ENCODE measurements at regions not wholly inside any gene's neighbourhood (a gene's known extent, or its start where the extent isn't known, plus 50 kb on each side); places are given as distances from the start of the nearest gene placed in this dataset.

- Histone ChIP-seq H3K36me3 (ENCODE audit: control insufficient read depth in 1 of 2, insufficient read depth in 2 of 2, low read length in 2 of 2) (no peaks in the 10 kb centered on the region), H3K9ac (ENCODE audit: low read depth in 1 of 2, low read length in 2 of 2) (no peak overlapping the region), H3K9me3 (ENCODE audit: control insufficient read depth in 1 of 2, low read length in 2 of 2) (no peaks in the 10 kb centered on the region), H3K4me1 (ENCODE audit: control insufficient read depth in 1 of 2, insufficient read depth in 2 of 2, low read length in 2 of 2) (no peaks in the 10 kb centered on the region), H3K4me3 (ENCODE audit: low read depth in 1 of 2, low read length in 2 of 2) (no peak overlapping the region), H3K27ac (ENCODE audit: low read depth, low read length) (no peak overlapping the region), H3K27me3 (ENCODE audit: control insufficient read depth in 1 of 2, insufficient read depth in 2 of 2, low read length in 2 of 2) (no peaks in the 10 kb centered on the region)
Measured at GRCh38 chr10:34033078-34033477, 698.6 kb upstream of the NRP1 start.

GRCh38 chr10:34032564-34032963 is 698.1 kb upstream of the NRP1 start:
- H3K4me3 ChIP-seq (ENCODE audit: low read depth in 1 of 2, low read length in 2 of 2) = no peak overlapping the region
- H3K4me1 ChIP-seq (ENCODE audit: control insufficient read depth in 1 of 2, insufficient read depth in 2 of 2, low read length in 2 of 2) = no peaks in the 10 kb centered on the region
- no peak overlapping the region for H3K27ac ChIP-seq (ENCODE audit: low read depth, low read length)
- no peaks in the 10 kb centered on the region for H3K36me3 ChIP-seq (ENCODE audit: control insufficient read depth in 1 of 2, insufficient read depth in 2 of 2, low read length in 2 of 2)
- H3K9ac ChIP-seq (ENCODE audit: low read depth in 1 of 2, low read length in 2 of 2) = no peak overlapping the region
- no peaks in the 10 kb centered on the region for H3K27me3 ChIP-seq (ENCODE audit: control insufficient read depth in 1 of 2, insufficient read depth in 2 of 2, low read length in 2 of 2)
- H3K9me3 ChIP-seq (ENCODE audit: control insufficient read depth in 1 of 2, low read length in 2 of 2) = no peaks in the 10 kb centered on the region

- Histone ChIP-seq H3K27me3 (ENCODE audit: control insufficient read depth in 1 of 2, insufficient read depth in 2 of 2, low read length in 2 of 2) (no peaks in the 10 kb centered on the region), H3K9me3 (ENCODE audit: control insufficient read depth in 1 of 2, low read length in 2 of 2) (no peaks in the 10 kb centered on the region), H3K27ac (ENCODE audit: low read depth, low read length) (no peak overlapping the region), H3K36me3 (ENCODE audit: control insufficient read depth in 1 of 2, insufficient read depth in 2 of 2, low read length in 2 of 2) (no peaks in the 10 kb centered on the region), H3K9ac (ENCODE audit: low read depth in 1 of 2, low read length in 2 of 2) (no peak overlapping the region), H3K4me3 (ENCODE audit: low read depth in 1 of 2, low read length in 2 of 2) (no peak overlapping the region), H3K4me1 (ENCODE audit: control insufficient read depth in 1 of 2, insufficient read depth in 2 of 2, low read length in 2 of 2) (no peaks in the 10 kb centered on the region)
Measured at GRCh38 chr10:34031400-34031799, 696.9 kb upstream of the NRP1 start.

- Histone ChIP-seq H3K4me1 (ENCODE audit: control insufficient read depth in 1 of 2, insufficient read depth in 2 of 2, low read length in 2 of 2) (no peaks in the 10 kb centered on the region), H3K36me3 (ENCODE audit: control insufficient read depth in 1 of 2, insufficient read depth in 2 of 2, low read length in 2 of 2) (no peaks in the 10 kb centered on the region), H3K27ac (ENCODE audit: low read depth, low read length) (no peak overlapping the region), H3K27me3 (ENCODE audit: control insufficient read depth in 1 of 2, insufficient read depth in 2 of 2, low read length in 2 of 2) (no peaks in the 10 kb centered on the region), H3K9me3 (ENCODE audit: control insufficient read depth in 1 of 2, low read length in 2 of 2) (no peaks in the 10 kb centered on the region), H3K9ac (ENCODE audit: low read depth in 1 of 2, low read length in 2 of 2) (no peak overlapping the region), H3K4me3 (ENCODE audit: low read depth in 1 of 2, low read length in 2 of 2) (no peak overlapping the region)
Measured at GRCh38 chr10:34029455-34029854, 695.0 kb upstream of the NRP1 start.

GRCh38 chr10:34028936-34029335 is 694.5 kb upstream of the NRP1 start:
- Histone ChIP-seq H3K9me3 (ENCODE audit: control insufficient read depth in 1 of 2, low read length in 2 of 2) (no peaks in the 10 kb centered on the region), H3K36me3 (ENCODE audit: control insufficient read depth in 1 of 2, insufficient read depth in 2 of 2, low read length in 2 of 2) (no peaks in the 10 kb centered on the region), H3K4me1 (ENCODE audit: control insufficient read depth in 1 of 2, insufficient read depth in 2 of 2, low read length in 2 of 2) (no peaks in the 10 kb centered on the region), H3K9ac (ENCODE audit: low read depth in 1 of 2, low read length in 2 of 2) (no peak overlapping the region), H3K27me3 (ENCODE audit: control insufficient read depth in 1 of 2, insufficient read depth in 2 of 2, low read length in 2 of 2) (no peaks in the 10 kb centered on the region), H3K4me3 (ENCODE audit: low read depth in 1 of 2, low read length in 2 of 2) (no peak overlapping the region), H3K27ac (ENCODE audit: low read depth, low read length) (no peak overlapping the region)

GRCh38 chr10:34024693-34025425 is 690.4 kb upstream of the NRP1 start:
- no peaks in the 10 kb centered on the region for H3K27me3 ChIP-seq (ENCODE audit: control insufficient read depth in 1 of 2, insufficient read depth in 2 of 2, low read length in 2 of 2)
- H3K27ac ChIP-seq (ENCODE audit: low read depth, low read length) = no peak overlapping the region
- H3K36me3 ChIP-seq (ENCODE audit: control insufficient read depth in 1 of 2, insufficient read depth in 2 of 2, low read length in 2 of 2) = no peaks in the 10 kb centered on the region

GRCh38 chr10:34024282-34024681 is 689.8 kb upstream of the NRP1 start:
- Histone ChIP-seq H3K9ac (ENCODE audit: low read depth in 1 of 2, low read length in 2 of 2) (no peak overlapping the region), H3K4me1 (ENCODE audit: control insufficient read depth in 1 of 2, insufficient read depth in 2 of 2, low read length in 2 of 2) (no peaks in the 10 kb centered on the region), H3K4me3 (ENCODE audit: low read depth in 1 of 2, low read length in 2 of 2) (no peak overlapping the region), H3K27me3 (ENCODE audit: control insufficient read depth in 1 of 2, insufficient read depth in 2 of 2, low read length in 2 of 2) (no peaks in the 10 kb centered on the region), H3K27ac (ENCODE audit: low read depth, low read length) (no peak overlapping the region), H3K9me3 (ENCODE audit: control insufficient read depth in 1 of 2, low read length in 2 of 2) (no peaks in the 10 kb centered on the region), H3K36me3 (ENCODE audit: control insufficient read depth in 1 of 2, insufficient read depth in 2 of 2, low read length in 2 of 2) (no peaks in the 10 kb centered on the region)

More at GRCh38 chr10:34024693-34025425, 690.4 kb upstream of the NRP1 start:
- Histone ChIP-seq H3K9ac (ENCODE audit: low read depth in 1 of 2, low read length in 2 of 2) (no peak overlapping the region), H3K4me3 (ENCODE audit: low read depth in 1 of 2, low read length in 2 of 2) (no peak overlapping the region), H3K4me1 (ENCODE audit: control insufficient read depth in 1 of 2, insufficient read depth in 2 of 2, low read length in 2 of 2) (no peaks in the 10 kb centered on the region), H3K9me3 (ENCODE audit: control insufficient read depth in 1 of 2, low read length in 2 of 2) (no peaks in the 10 kb centered on the region)

- no peak overlapping the region for H3K9ac ChIP-seq (ENCODE audit: low read depth in 1 of 2, low read length in 2 of 2)
- no peaks in the 10 kb centered on the region for H3K36me3 ChIP-seq (ENCODE audit: control insufficient read depth in 1 of 2, insufficient read depth in 2 of 2, low read length in 2 of 2)
- H3K27ac ChIP-seq (ENCODE audit: low read depth, low read length) = no peak overlapping the region
- no peaks in the 10 kb centered on the region for H3K4me1 ChIP-seq (ENCODE audit: control insufficient read depth in 1 of 2, insufficient read depth in 2 of 2, low read length in 2 of 2)
- no peaks in the 10 kb centered on the region for H3K27me3 ChIP-seq (ENCODE audit: control insufficient read depth in 1 of 2, insufficient read depth in 2 of 2, low read length in 2 of 2)
- H3K9me3 ChIP-seq (ENCODE audit: control insufficient read depth in 1 of 2, low read length in 2 of 2) = no peaks in the 10 kb centered on the region
- H3K4me3 ChIP-seq (ENCODE audit: low read depth in 1 of 2, low read length in 2 of 2) = no peak overlapping the region
Measured at GRCh38 chr10:34022195-34022594, 687.7 kb upstream of the NRP1 start.

- Histone ChIP-seq H3K4me1 (ENCODE audit: control insufficient read depth in 1 of 2, insufficient read depth in 2 of 2, low read length in 2 of 2) (no peaks in the 10 kb centered on the region), H3K9me3 (ENCODE audit: control insufficient read depth in 1 of 2, low read length in 2 of 2) (no peaks in the 10 kb centered on the region), H3K36me3 (ENCODE audit: control insufficient read depth in 1 of 2, insufficient read depth in 2 of 2, low read length in 2 of 2) (no peaks in the 10 kb centered on the region), H3K9ac (ENCODE audit: low read depth in 1 of 2, low read length in 2 of 2) (no peak overlapping the region), H3K27me3 (ENCODE audit: control insufficient read depth in 1 of 2, insufficient read depth in 2 of 2, low read length in 2 of 2) (no peaks in the 10 kb centered on the region), H3K4me3 (ENCODE audit: low read depth in 1 of 2, low read length in 2 of 2) (no peak overlapping the region), H3K27ac (ENCODE audit: low read depth, low read length) (no peak overlapping the region)
Measured at GRCh38 chr10:34018784-34019183, 684.3 kb upstream of the NRP1 start.

- H3K36me3 ChIP-seq (ENCODE audit: control insufficient read depth in 1 of 2, insufficient read depth in 2 of 2, low read length in 2 of 2) = no peaks in the 10 kb centered on the region
- H3K9ac ChIP-seq (ENCODE audit: low read depth in 1 of 2, low read length in 2 of 2) = no peak overlapping the region
- H3K27me3 ChIP-seq (ENCODE audit: control insufficient read depth in 1 of 2, insufficient read depth in 2 of 2, low read length in 2 of 2) = no peaks in the 10 kb centered on the region
- H3K4me1 ChIP-seq (ENCODE audit: control insufficient read depth in 1 of 2, insufficient read depth in 2 of 2, low read length in 2 of 2) = no peaks in the 10 kb centered on the region
- H3K9me3 ChIP-seq (ENCODE audit: control insufficient read depth in 1 of 2, low read length in 2 of 2) = no peaks in the 10 kb centered on the region
- no peak overlapping the region for H3K27ac ChIP-seq (ENCODE audit: low read depth, low read length)
- H3K4me3 ChIP-seq (ENCODE audit: low read depth in 1 of 2, low read length in 2 of 2) = no peak overlapping the region
Measured at GRCh38 chr10:34018129-34018528, 683.7 kb upstream of the NRP1 start.

Data from duodenal mucosa (tissue), 2 donors.